ENCODE measurements at regions not wholly inside any gene's neighbourhood (a gene's known extent, or its start where the extent isn't known, plus 50 kb on each side); places are given as distances from the start of the nearest gene placed in this dataset.

DNA sequence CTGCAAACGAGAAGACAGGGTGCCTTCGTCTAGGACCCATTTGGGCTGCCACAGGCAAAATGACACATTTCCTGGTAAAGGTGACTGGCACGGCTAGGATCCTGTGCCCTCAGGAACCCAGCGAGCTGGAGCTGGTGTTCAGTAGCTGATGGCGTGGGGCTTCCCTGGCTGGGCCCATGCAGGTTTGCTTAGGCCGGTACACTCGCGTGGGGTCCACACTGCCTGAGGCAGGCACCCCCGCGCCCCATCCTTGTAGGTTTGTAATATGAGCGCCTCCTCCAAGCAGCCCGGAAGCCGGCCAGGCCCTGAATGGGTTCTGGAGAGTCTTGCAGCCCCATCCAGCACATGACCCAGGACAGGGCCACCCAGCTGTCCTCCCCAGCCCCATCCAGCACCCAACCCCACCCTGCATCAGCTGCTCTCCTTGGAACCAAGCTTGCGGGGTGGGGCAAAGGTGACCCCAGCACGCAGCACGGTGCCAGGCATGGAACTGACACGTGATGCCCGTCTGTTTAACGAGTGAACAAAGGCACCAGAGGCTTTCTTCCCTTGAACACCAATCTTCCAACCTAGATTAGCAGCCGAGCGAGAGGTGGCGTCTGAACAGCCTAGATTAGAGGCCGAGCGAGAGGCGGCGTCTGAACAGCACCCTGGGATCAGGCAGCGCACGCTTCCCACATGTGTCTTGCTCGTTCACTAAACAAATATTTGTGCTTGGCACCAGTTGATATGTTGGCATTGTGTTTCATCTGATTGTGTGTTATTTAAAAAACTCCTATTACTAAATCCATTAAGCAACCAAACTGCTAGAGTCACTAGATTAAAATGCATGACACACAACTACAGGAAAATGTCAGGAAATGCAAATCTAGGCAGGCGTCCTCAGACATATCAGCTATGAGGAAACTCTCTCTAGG, 112.1 kb downstream of the DLL1 start:
- DNase-seq (ENCODE audit: low read depth), result peak; percentile 45

GRCh38 chr6:170177772-170178560, 112.9 kb downstream of the DLL1 start:
- DNase-seq (ENCODE audit: low read depth), result no peak

- peak; percentile 35 for DNase-seq (ENCODE audit: low read depth)
Observed at GRCh38 chr6:170176898-170177771, 113.7 kb downstream of the DLL1 start.

DNA sequence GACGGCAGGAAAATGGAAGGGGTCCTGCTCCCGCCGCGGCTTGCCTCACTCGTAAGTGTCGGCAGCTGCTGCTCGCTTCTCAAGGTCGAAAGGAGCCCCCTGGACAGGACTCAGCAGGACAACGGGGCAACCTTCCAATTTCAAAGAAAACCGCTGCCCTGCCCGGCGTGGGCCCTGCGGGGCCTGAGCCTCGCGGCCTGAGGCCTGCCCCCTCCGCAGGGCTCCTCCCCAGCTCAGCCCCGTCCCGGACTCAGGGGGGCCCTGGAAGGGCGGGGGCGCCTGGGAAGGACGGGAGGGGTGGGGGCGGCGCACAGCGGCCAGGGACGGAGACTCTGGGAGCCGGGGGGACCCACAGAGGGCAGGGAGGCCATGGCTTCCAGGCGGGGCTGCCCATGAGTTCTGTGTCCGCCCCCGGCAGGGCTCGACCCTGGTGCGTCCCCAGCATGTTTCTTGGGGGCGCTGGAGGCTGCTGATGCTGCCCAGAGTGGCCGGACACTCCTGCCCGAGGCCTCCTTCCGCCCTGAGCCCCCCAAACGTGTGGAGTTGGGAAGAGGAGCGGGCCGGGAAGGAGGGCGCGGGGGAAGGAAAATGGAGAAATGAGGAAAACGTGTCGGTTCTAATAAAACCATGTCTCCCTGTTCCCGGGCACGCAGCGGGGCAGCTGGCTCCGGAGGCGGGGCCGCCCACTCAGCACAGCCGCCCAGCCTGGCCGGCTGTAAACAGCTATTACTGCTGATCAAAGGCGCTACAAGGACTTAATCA, 114.6 kb downstream of the DLL1 start:
- no peak for DNase-seq (ENCODE audit: low read depth)

DNA sequence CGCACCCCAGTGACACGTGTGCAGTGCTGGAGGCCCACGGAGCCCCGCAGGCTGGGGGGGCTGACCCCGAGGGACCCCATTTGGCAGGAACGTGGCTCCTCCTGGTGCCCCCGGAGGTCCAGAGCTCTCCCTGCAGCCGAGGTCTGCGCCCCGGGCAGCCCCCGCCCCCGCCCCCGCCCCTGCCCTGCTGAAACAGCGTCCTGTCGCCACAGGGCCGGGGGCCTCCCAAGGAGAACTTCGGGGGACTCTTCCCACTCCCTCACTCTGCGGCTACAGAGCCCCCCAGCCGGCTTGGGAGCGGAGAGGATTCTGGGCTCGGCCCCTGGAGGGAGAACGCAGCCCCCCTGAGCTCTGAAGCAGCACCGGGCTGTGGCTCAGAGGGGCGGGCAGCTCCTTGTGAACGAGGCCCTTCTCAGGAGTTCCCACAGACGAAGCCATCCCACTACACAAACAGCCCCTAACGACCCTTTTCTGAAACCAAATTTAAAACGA, 115.2 kb downstream of the DLL1 start:
- no peak for DNase-seq (ENCODE audit: low read depth)

GRCh38 chr6:170174771-170175643, 115.9 kb downstream of the DLL1 start:
- no peak for DNase-seq (ENCODE audit: low read depth)

DNA sequence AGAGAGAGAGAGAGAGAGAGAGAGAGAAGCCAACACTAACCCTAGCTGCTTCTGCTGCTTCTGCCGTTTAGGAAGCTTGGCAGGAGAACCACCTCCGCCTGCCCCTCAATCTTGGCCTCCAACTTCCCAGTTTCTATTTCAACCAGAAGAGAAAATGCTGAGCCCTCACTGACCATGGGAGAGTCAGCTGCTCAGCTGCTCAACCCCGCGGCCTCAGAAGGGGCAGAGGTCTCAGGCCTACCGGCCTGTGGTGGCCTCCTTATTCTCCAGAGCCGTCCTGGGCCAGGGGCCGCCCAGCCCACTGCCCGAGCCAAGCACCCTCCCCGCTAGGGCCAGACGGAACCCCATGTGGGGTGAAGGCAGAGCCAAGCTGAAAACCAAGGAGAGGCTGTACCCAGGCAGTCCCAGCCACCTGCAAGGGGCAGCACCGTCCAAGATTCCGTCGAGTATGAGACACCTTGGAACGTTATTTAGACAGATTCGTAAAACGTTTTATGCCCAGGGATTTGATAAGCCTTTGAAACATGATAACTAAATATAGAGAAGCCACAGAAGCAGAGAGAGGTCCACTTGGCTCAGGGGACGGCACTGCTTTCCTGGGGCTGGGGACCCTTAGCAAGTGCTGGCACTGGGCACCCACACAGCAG, 116.6 kb downstream of the DLL1 start:
- no peak for DNase-seq (ENCODE audit: low read depth)

DNA sequence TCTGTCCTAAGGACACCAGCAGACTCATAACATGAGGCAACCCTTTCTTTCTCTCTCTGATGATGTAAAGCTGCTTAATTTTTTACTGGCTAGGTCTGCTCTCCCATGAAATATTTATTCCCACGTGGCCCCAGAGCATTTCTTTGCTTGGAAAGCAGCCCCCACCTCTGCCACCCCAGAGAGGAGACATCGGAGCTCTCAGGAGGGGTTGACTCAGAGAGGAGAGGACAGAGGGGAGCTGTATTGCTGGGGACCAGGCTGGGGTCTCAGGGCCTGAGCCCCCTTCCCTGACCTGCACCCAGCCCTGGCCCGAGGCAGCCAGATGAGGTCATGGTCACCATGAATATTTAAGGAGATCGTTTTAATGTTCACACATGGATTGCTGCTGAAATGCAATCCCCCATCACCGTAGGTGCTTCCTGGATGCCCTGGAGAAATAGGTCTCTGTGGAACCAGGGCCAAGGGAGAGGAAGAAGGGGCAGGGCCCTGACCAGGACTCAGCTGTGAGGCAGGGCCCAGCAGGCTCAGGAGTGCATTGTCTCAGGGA, 117.5 kb downstream of the DLL1 start:
- no peak for DNase-seq (ENCODE audit: low read depth)

- no peak for DNase-seq (ENCODE audit: low read depth)
Observed at GRCh38 chr6:170172825-170173256, 118.0 kb downstream of the DLL1 start.

GRCh38 chr6:170172392-170172791, 118.5 kb downstream of the DLL1 start:
- no peak for DNase-seq (ENCODE audit: low read depth)

GRCh38 chr6:170167657-170168159, 123.2 kb downstream of the DLL1 start:
- no peak for DNase-seq (ENCODE audit: low read depth)

GRCh38 chr6:170166511-170167122, 124.3 kb downstream of the DLL1 start:
- no peak for DNase-seq (ENCODE audit: low read depth)

- DNase-seq (ENCODE audit: low read depth), result no peak
Observed at GRCh38 chr6:170165471-170166117, 125.3 kb downstream of the DLL1 start.

GRCh38 chr6:170165085-170165470, 125.8 kb downstream of the DLL1 start:
- DNase-seq (ENCODE audit: low read depth), result no peak

DNA sequence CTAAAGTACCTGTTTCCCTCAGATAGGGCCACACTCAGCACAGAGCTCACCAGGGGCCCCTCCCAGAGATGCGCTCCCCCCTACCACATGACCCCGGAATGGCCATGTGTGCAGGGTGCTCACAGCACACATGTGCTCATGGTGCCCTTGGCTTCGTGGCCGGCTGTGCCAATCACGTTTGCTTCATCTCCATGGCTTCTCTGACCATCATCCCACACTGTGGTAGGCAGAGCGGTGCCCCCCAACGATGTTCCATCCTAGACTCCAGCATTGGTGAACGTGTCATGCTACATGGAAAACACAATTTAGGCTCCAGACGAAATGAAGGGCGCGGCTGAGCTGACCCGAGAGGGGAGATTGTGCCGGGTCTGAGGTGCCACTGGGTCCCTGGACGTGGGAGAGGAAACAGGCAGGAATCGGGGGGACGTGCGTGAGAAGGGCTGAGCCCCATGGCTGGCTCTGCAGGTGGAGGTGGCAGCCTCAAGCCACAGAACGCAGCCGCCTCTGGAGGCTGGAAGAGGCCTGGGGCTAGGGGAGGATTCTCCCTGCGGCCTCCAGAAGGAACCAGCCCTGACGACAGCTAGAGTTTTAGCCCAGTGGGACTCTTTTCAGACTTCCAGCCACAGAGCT, 126.5 kb downstream of the DLL1 start:
- DNase-seq (ENCODE audit: low read depth), result no peak

GRCh38 chr6:170163405-170164170, 127.3 kb downstream of the DLL1 start:
- no peak for DNase-seq (ENCODE audit: low read depth)
